GM21576 (cell line): ENCODE measurements at regions not wholly inside any gene's neighbourhood (a gene's known extent, or its start where the extent isn't known, plus 50 kb on each side); places are given as distances from the start of the nearest gene placed in this dataset.
"Not testable (repeated sequence)": the region's sequence is repeated elsewhere in the genome, so short reads cannot be mapped to it uniquely, and the experiment has no call there.

Experiments
- ATAC-seq: cut with Tn5 transposase; IDR thresholded peaks from one replicate; pipeline ENCODE4 v1.9.1; 2021; ENCODE audit warnings: mild to moderate bottlenecking, moderate library complexity; ENCODE audit not compliant: unreplicated experiment

GRCh38 chr16:60414613-60415012 lies 1621.6 kb downstream of the CDH8 start:
- no peak for ATAC-seq

DNA sequence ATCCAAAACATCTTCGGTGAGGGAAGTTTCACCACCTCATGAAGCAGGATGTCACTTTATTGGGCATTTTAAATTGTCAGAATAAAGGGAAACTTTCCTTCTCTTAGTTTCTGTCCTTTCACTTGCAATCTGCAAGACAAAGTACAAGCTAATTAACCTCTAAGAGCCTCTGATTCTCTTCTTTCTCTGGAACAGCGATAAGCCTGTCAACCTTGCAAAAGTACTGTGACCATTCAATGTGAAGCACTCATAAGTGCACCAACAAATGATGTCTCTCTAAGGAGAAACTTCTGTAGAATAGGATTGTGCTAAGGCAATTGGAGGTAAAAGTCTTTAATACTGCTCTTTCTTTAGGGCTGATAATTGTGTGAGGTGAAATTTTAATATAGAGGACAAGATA lies 1622.3 kb downstream of the CDH8 start:
- no peak for ATAC-seq

DNA sequence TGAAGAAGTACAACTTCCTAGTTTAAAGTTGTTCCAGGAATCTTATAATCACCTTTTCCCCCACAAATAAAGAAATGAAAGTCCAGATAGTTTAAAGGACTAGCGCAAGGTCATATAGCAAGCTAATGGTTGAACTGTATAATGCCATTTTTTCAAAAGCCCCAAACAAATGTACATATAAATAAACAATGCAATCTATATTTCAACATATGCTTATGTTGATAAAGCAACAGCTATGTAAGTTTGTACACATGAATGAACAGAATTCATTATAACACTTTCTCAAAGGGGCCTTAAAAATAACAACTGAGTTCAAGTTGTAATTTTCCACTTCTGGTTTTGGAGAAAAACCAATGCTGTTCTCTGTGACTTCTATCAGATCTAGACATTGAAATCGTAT lies 1628.6 kb downstream of the CDH8 start:
- ATAC-seq: no peak

- no peak for ATAC-seq
Observed at GRCh38 chr16:60407034-60407433, 1629.2 kb downstream of the CDH8 start.

GRCh38 chr16:60405286-60405685 lies 1631.0 kb downstream of the CDH8 start:
- no peak for ATAC-seq

DNA sequence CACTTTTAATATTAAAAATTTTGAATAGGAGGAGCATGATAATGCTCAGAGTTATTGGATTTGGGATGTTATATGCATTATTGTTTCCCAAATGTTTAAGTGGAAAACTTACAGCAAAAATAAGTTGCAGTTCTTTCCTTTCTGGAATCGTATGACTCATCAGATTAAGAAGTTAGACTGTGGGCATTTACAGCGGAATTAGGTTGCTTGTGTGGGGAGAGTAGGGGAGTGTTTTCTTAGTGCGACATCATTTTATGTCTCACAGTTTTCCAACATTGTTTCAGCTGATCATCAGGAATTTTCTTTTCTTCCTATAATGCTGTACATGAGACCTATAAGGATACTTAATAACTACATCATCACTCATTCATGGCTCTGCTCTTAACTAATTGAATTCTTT lies 1631.8 kb downstream of the CDH8 start:
- no peak for ATAC-seq

DNA sequence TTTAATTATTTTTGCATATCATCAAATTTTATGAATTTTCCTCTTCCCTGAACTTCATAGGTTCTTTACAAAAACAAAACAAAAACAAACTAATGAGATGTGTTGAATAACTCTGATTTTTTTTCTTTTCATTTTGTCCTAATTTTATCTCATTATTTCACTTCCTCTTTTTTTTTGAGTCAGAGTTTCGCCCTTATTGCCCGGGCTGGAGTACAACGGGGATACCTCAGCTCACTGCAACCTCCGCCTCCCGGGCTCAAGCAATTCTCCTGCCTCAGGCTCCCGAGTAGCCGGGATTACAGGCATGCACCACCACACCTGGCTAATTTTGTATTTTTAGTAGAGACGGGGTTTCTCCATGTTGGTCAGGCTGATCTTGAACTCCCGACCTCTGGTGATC lies 1633.3 kb downstream of the CDH8 start:
- ATAC-seq: not testable (repeated sequence)

- ATAC-seq: no peak
Observed at GRCh38 chr16:60392380-60392779, 1643.9 kb downstream of the CDH8 start.

DNA sequence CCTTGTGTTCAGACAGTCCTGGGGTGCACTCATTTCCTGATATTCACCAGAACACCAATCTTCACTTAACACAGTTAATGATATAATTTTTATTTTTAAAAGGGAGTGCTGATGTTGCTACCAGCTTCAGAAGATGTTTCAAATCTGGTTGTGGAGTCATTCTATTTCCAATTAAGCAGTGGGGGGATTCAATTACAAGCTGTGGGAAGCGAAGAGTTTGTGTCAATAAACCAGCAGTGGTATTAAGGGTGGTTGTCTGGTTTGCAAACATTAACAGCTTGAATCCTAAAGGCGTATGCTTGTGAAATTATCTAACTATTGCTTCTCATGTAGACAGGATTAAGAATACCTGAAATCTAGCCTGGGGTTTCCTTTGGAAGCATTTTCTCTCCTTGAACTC lies 1637.5 kb upstream of the GOT2 start:
- no peak for ATAC-seq

DNA sequence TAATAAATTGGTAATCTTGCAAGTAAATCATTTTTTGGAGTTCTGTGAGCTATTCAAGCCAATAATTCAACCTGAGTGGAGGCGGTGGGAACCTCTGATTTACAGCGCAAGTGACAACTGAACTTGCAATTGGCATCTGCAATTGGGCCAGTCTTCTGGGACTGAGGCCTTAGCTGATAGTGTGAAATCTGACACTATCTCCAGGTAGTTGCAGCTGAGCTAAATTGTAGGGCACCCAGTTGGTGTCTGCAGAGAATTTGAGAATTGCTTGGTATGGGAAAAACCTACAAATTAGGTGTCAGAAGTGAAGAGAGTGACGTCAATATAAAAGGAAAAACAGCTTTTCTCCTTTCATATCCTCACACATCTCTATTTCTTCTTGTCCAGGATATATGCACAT lies 1633.6 kb upstream of the GOT2 start:
- ATAC-seq: no peak

DNA sequence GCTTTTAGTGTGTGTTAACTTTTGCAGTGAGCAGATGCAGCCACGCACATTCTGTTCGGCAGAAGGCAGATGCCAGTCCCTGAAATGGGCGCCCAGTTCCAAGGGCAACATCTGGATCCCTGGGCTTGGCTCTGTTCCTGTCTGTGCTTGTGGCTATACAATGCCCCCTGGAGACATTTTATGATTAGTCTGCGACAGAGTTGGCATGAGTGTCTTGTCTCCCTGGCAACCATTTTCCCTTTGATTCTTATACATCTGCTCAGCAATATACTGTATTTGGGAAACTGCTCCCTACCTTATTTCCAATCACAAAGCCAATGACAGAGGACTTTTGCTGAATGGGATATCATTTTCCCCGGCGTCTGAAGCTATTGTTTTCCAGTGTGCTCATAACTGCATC lies 1629.5 kb upstream of the GOT2 start:
- no peak for ATAC-seq

- ATAC-seq: not testable (repeated sequence)
Observed at GRCh38 chr16:60359866-60360265, 1625.8 kb upstream of the GOT2 start.

DNA sequence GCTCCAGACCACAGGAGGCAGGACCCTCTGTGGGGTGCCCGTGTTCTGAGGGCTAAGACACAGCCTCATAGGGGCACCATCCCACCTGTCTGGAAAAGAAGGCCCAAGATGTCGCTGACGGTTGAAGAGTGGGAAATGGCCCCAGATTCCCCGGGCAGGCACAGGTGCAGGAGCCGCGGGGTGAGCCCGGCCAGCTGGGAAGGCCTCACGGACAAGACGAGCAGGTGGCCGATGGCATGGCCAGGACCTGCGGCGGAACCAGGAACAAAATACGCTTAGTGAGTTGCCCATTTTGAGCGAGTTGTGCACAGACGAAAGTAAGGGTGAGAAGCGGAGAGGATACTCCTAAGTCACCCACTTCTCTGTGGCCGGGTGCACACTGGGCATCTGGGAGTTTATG lies 1625.3 kb upstream of the GOT2 start:
- ATAC-seq: not testable (repeated sequence)

DNA sequence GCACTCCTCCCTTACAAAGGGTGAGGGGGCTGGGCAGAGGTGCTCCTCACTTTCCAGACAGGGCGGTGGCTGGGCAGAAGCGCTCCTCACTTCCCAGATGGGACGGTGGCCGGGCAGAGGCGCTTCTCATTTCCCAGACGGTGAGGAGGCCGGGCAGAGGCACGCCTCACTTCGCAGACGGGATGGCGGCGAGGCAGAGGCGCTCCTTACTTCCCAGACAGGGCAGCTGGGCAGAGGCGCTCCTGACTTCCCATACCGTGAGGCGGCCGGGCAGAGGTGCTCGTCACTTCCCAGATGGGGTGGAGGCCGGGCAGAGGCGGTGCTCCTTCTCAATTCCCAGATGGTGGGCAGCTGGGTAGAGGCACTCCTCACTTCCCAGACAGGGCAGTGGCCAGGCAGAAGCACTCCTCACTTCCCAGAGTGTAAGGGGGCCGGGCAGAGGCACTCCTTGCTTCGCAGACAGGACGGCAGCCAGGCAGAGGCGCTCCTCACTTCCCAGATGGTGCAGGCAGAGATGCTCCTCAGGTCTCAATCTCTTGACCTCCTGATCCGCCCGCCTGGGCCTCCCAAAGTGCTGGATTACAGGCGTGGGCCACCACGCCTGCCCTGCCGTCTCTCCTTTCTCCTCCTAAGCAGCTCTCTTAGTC lies 1623.9 kb upstream of the GOT2 start:
- not testable (repeated sequence) for ATAC-seq

DNA sequence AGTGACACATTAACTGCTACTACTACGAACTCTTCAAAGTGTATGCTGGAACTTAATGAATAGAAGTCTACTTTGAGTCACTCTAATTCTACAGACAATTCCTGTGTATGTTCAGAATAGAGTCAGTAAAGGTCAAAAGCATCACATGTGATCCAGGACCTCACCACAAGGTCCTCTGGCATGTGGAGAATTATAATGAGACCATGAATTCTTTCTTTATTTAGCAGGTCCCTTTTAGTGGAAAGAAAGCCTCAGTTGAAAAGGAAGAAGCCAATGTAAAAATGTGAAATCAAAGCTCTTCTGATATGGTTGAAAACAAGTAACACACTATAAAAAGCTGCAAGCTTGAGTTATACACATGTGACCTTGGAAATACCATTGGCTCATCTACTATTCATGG lies 1612.1 kb upstream of the GOT2 start:
- no peak for ATAC-seq

GRCh38 chr16:60337671-60338070 lies 1603.6 kb upstream of the GOT2 start:
- no peak for ATAC-seq

DNA sequence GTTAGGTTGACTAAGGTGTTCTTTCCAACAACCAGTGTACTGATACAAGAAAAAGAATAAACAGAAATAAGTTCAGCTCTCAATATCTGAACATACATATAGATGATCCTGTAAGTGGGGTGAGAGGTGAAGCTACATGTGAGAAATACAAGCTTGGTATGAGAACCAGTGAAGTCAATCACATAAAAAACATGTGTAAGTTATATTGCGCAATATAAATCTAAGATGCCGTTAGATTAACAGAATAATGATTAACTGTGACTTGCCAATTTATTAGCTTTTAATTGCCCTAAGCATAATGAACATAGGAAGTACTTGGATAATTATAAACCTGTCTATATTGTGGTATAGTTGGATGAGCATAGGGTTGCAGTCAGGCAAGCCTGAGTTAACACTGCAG lies 1597.1 kb upstream of the GOT2 start:
- no peak for ATAC-seq

DNA sequence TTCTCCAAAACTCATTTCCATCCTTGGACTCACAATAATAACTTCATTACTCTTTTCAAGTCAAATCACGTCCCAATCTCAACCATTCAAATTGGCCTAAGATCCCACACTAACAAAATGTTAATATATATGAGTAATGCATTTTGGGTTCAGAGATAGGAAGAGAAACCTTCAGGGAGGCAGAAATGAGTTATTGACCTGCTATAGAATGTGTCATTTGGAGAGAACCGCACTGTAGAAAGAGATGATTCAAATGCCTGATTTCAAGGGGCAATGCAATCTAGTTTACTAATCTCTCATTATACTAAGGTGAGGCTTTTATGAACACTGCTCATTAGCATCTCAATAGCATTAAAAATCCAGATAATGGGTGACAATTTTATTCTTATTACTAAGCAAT lies 1595.0 kb upstream of the GOT2 start:
- no peak for ATAC-seq

- ATAC-seq: no peak
Observed at GRCh38 chr16:60328152-60328551, 1594.0 kb upstream of the GOT2 start.

DNA sequence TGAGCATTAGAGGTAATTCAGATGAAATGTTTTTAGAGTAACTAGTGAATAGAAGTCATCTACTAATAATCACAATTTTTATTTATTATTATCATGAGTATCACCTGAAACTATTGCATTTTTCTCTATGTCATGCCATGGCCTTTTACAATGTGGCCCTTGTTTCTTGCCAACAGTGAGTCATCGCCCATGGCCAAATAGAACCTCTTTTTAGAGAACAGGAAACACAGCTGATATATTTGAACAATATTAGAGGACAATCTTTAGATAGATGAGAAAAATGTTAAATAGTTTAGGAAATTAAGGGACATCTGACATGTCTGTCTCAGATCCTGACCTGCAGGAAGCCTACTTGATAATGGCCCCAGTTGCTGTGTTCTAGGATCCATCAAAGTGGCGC lies 1584.4 kb upstream of the GOT2 start:
- ATAC-seq: no peak

- ATAC-seq: no peak
Observed at GRCh38 chr16:60310846-60311445, 1576.8 kb upstream of the GOT2 start.

- no peak for ATAC-seq
Observed at GRCh38 chr16:60304720-60305119, 1570.6 kb upstream of the GOT2 start.

DNA sequence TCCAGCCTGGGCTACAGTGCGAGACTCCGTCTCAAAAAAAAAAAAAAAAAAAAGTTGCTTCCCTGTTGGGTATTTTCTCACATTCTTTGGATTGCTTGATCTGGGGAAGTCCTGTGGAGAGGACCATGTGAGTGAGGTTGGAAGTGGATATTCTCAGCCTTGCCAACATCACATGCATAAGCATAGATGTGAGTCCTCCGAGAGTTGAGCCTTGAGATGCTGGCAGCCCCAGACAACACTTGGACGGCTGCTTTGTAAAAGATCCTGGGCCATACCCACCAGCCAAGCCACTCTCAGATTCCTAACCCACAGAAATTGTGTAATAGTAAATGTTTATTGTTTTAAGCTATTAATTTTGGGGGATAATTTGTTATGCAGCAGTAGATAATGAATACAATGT lies 1570.0 kb upstream of the GOT2 start:
- no peak for ATAC-seq
